Hematopoietic multipotent progenitor cell treated with erythropoietin and hydrocortisone succinate and interleukin-3 and kit ligand, for 8 days (in vitro differentiated cells): ENCODE measurements at regions not wholly inside any gene's neighbourhood (a gene's known extent, or its start where the extent isn't known, plus 50 kb on each side); places are given as distances from the start of the nearest gene placed in this dataset.
A peak's percentile ranks its signal among the peaks of the same experiment; 100 is the strongest.
"Not testable (repeated sequence)": the region's sequence is repeated elsewhere in the genome, so short reads cannot be mapped to it uniquely, and the experiment has no call there.

Experiments
- DNase-seq: peaks from one replicate; pipeline ENCODE4 v3.0.0-alpha.2; 2015

GRCh38 chr6:6873778-6874177, 234.0 kb upstream of the RREB1 start:
- no peak for DNase-seq

GRCh38 chr6:6875818-6876470, 231.8 kb upstream of the RREB1 start:
- no peak for DNase-seq

- not testable (repeated sequence) for DNase-seq
These were observed 230.0 kb upstream of the RREB1 start for GRCh38 chr6:6877792-6878191.

GRCh38 chr6:6878887-6879585, 228.7 kb upstream of the RREB1 start:
- DNase-seq = no peak

- DNase-seq = not testable (repeated sequence)
These were observed 228.2 kb upstream of the RREB1 start for GRCh38 chr6:6879586-6879974.

- DNase-seq = no peak
These were observed 226.9 kb upstream of the RREB1 start for GRCh38 chr6:6880745-6881437.

GRCh38 chr6:6881438-6882225, 226.1 kb upstream of the RREB1 start:
- peak; percentile 53 for DNase-seq

- DNase-seq = no peak
These were observed 225.2 kb upstream of the RREB1 start for GRCh38 chr6:6882592-6882991.

- DNase-seq = no peak
These were observed 224.8 kb upstream of the RREB1 start for GRCh38 chr6:6883011-6883410.

- no peak for DNase-seq
These were observed 223.6 kb upstream of the RREB1 start for GRCh38 chr6:6884193-6884627.

GRCh38 chr6:6884916-6885315, 222.8 kb upstream of the RREB1 start:
- DNase-seq = no peak

GRCh38 chr6:6885521-6886170, 222.1 kb upstream of the RREB1 start:
- peak; percentile 71 for DNase-seq

GRCh38 chr6:6886171-6886885, 221.4 kb upstream of the RREB1 start:
- DNase-seq = peak; percentile 100

GRCh38 chr6:6886886-6887285, 220.9 kb upstream of the RREB1 start:
- DNase-seq = no peak

- DNase-seq = no peak
These were observed 218.2 kb upstream of the RREB1 start for GRCh38 chr6:6889601-6890000.

- peak; percentile 89 for DNase-seq
These were observed 217.3 kb upstream of the RREB1 start for GRCh38 chr6:6890400-6890858.

GRCh38 chr6:6891125-6891721, 216.5 kb upstream of the RREB1 start:
- peak; percentile 74 for DNase-seq

GRCh38 chr6:6891949-6892461, 215.8 kb upstream of the RREB1 start:
- no peak for DNase-seq

GRCh38 chr6:6892744-6893583, 214.8 kb upstream of the RREB1 start:
- no peak for DNase-seq

GRCh38 chr6:6893701-6894100, 214.1 kb upstream of the RREB1 start:
- no peak for DNase-seq
